Duodenal mucosa (tissue), 2 donors: ENCODE measurements at regions not wholly inside any gene's neighbourhood (a gene's known extent, or its start where the extent isn't known, plus 50 kb on each side); places are given as distances from the start of the nearest gene placed in this dataset.
A peak's percentile ranks its signal among the peaks of the same experiment; 100 is the strongest.
"Not testable (repeated sequence)": the region's sequence is repeated elsewhere in the genome, so short reads cannot be mapped to it uniquely, and the experiment has no call there.

Experiments used
- H3K27ac ChIP-seq: one replicate; pipeline ENCODE4 v1.7.0; 2013; ENCODE audit warnings: low read depth, low read length
- H3K27me3 ChIP-seq, 2 donors: one replicate each; pipeline ENCODE4 v1.7.0; 2013; ENCODE audit warnings: low read length in 2 of 2, control low read depth in 1 of 2; ENCODE audit not compliant: insufficient read depth in 2 of 2, control insufficient read depth in 1 of 2
- H3K36me3 ChIP-seq, 2 donors: one replicate each; pipeline ENCODE4 v1.7.0; 2013; ENCODE audit warnings: low read length in 2 of 2, control low read depth in 1 of 2; ENCODE audit not compliant: insufficient read depth in 2 of 2, control insufficient read depth in 1 of 2
- H3K4me1 ChIP-seq, 2 donors: one replicate each; pipeline ENCODE4 v1.7.0; 2013; ENCODE audit warnings: low read length in 2 of 2, control low read depth in 1 of 2; ENCODE audit not compliant: insufficient read depth in 2 of 2, control insufficient read depth in 1 of 2
- H3K4me3 ChIP-seq, 2 donors: one replicate each; pipeline ENCODE4 v1.7.0; 2013; ENCODE audit warnings: low read length in 2 of 2, low read depth in 1 of 2
- H3K9ac ChIP-seq, 2 donors: one replicate each; pipeline ENCODE4 v1.7.0; 2013; ENCODE audit warnings: low read length in 2 of 2, low read depth in 1 of 2
- H3K9me3 ChIP-seq, 2 donors: one replicate each; pipeline ENCODE4 v1.7.0; 2013; ENCODE audit warnings: low read length in 2 of 2, control low read depth in 1 of 2; ENCODE audit not compliant: control insufficient read depth in 1 of 2

GRCh38 chr4:184335520-184335919 lies 117.8 kb upstream of the ENPP6 start:
- Histone ChIP-seq H3K27ac (no peak overlapping the region), H3K9ac (no peak overlapping the region), H3K27me3 (no peaks in the 10 kb centered on the region), H3K9me3 (peaks cover 4 to 7% of the 10 kb centered on the region in 2 donors), H3K4me3 (no peak overlapping the region), H3K36me3 (no peaks in the 10 kb centered on the region), H3K4me1 (peaks cover 23 to 28% of the 10 kb centered on the region in 2 donors)

- not testable (repeated sequence) for H3K36me3 ChIP-seq, H3K27me3 ChIP-seq, H3K4me3 ChIP-seq, H3K27ac ChIP-seq, H3K9ac ChIP-seq, H3K9me3 ChIP-seq
- H3K4me1 ChIP-seq = peaks cover 23 to 34% of the 10 kb centered on the region in 2 donors
Observed at GRCh38 chr4:184333446-184333845, 115.8 kb upstream of the ENPP6 start.

GRCh38 chr4:184331268-184331995 lies 113.8 kb upstream of the ENPP6 start:
- Histone ChIP-seq H3K27me3 (no peaks in the 10 kb centered on the region), H3K9ac (peak overlapping the region; percentile 4 to 19), H3K36me3 (no peaks in the 10 kb centered on the region), H3K27ac (no peak overlapping the region), H3K4me1 (peaks cover 23 to 36% of the 10 kb centered on the region in 2 donors), H3K9me3 (no peaks in the 10 kb centered on the region), H3K4me3 (no peak overlapping the region)

GRCh38 chr4:184330517-184331094 lies 112.9 kb upstream of the ENPP6 start:
- not testable (repeated sequence) for H3K4me3 ChIP-seq, H3K27me3 ChIP-seq, H3K36me3 ChIP-seq, H3K27ac ChIP-seq, H3K9me3 ChIP-seq
- Histone ChIP-seq H3K4me1 (peaks cover 23 to 36% of the 10 kb centered on the region in 2 donors), H3K9ac (peak overlapping the region in 1 of 2 donors; percentile 4)

GRCh38 chr4:184329659-184330400 lies 112.2 kb upstream of the ENPP6 start:
- Histone ChIP-seq H3K27ac (no peak overlapping the region), H3K27me3 (no peaks in the 10 kb centered on the region), H3K9ac (no peak overlapping the region), H3K4me1 (peaks cover 23 to 36% of the 10 kb centered on the region in 2 donors), H3K9me3 (no peaks in the 10 kb centered on the region), H3K36me3 (no peaks in the 10 kb centered on the region), H3K4me3 (no peak overlapping the region)

- no peak overlapping the region for H3K27ac ChIP-seq
- no peak overlapping the region for H3K9ac ChIP-seq
- H3K27me3 ChIP-seq = no peaks in the 10 kb centered on the region
- no peaks in the 10 kb centered on the region for H3K9me3 ChIP-seq
- no peak overlapping the region for H3K4me3 ChIP-seq
- peaks cover 23 to 36% of the 10 kb centered on the region in 2 donors for H3K4me1 ChIP-seq
- no peaks in the 10 kb centered on the region for H3K36me3 ChIP-seq
Observed at GRCh38 chr4:184329235-184329634, 111.6 kb upstream of the ENPP6 start.

- H3K27ac ChIP-seq = no peak overlapping the region
- H3K27me3 ChIP-seq = no peaks in the 10 kb centered on the region
- no peaks in the 10 kb centered on the region for H3K36me3 ChIP-seq
- H3K9me3 ChIP-seq = no peaks in the 10 kb centered on the region
- peaks cover 23 to 36% of the 10 kb centered on the region in 2 donors for H3K4me1 ChIP-seq
- no peak overlapping the region for H3K4me3 ChIP-seq
- H3K9ac ChIP-seq = no peak overlapping the region
Observed at GRCh38 chr4:184328022-184328736, 110.5 kb upstream of the ENPP6 start.

- Histone ChIP-seq H3K4me3 (no peak overlapping the region), H3K27me3 (no peaks in the 10 kb centered on the region), H3K9ac (no peak overlapping the region), H3K9me3 (no peaks in the 10 kb centered on the region), H3K4me1 (peaks cover 0 to 12% of the 10 kb centered on the region in 2 donors), H3K27ac (no peak overlapping the region), H3K36me3 (no peaks in the 10 kb centered on the region)
Observed at GRCh38 chr4:184324939-184325477, 107.3 kb upstream of the ENPP6 start.

- Histone ChIP-seq H3K9me3 (no peaks in the 10 kb centered on the region), H3K27me3 (no peaks in the 10 kb centered on the region), H3K4me1 (no peaks in the 10 kb centered on the region), H3K9ac (no peak overlapping the region), H3K27ac (no peak overlapping the region), H3K4me3 (no peak overlapping the region), H3K36me3 (no peaks in the 10 kb centered on the region)
Observed at GRCh38 chr4:184322328-184323025, 104.8 kb upstream of the ENPP6 start.
